Omental fat pad (tissue), 3 donors: ENCODE measurements at regions not wholly inside any gene's neighbourhood (a gene's known extent, or its start where the extent isn't known, plus 50 kb on each side); places are given as distances from the start of the nearest gene placed in this dataset.

Source experiments
- ATAC-seq: fragments of 150-250 bp; one replicate; pipeline ENCODE4 v1.9.1; 2016; ENCODE audit warnings: mild to moderate bottlenecking, moderate library complexity; ENCODE audit not compliant: low FRiP score
- DNase-seq: peaks from one replicate; pipeline ENCODE4 v3.0.0-alpha.2; 2019; ENCODE audit warnings: low spot score
- TF ChIP-seq, protein P1 (sequence below), 3 donors: fragments of 450-650 bp; IDR thresholded peaks; one replicate each; pipeline ENCODE4 v1.5.1; 2016 to 2017; ENCODE audit warnings: antibody characterized with exemption in 3 of 3, mild to moderate bottlenecking in 3 of 3, moderate library complexity in 2 of 3

DNA sequence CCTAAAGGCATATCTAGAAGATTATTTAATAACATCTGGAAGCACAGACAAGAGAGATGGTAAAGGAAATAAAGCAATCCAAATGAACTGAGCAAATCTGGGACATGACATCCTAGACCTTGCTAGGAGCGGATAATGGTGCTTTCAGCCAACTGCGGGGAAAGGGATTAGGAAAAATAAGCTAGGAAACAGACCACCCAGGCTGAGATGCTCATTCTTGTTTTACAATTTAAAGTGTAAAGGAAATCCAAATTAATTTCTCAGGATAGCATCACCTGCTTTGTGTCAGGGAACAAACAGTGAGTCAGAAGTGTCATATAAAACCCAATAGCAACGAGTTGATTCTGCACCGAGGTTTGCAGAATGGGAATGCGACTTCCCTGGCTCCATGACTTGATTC is 112.5 kb upstream of the CXCR4 start:
- DNase-seq (no peak), ATAC-seq (no peak)
- TF ChIP-seq, protein P1, sequence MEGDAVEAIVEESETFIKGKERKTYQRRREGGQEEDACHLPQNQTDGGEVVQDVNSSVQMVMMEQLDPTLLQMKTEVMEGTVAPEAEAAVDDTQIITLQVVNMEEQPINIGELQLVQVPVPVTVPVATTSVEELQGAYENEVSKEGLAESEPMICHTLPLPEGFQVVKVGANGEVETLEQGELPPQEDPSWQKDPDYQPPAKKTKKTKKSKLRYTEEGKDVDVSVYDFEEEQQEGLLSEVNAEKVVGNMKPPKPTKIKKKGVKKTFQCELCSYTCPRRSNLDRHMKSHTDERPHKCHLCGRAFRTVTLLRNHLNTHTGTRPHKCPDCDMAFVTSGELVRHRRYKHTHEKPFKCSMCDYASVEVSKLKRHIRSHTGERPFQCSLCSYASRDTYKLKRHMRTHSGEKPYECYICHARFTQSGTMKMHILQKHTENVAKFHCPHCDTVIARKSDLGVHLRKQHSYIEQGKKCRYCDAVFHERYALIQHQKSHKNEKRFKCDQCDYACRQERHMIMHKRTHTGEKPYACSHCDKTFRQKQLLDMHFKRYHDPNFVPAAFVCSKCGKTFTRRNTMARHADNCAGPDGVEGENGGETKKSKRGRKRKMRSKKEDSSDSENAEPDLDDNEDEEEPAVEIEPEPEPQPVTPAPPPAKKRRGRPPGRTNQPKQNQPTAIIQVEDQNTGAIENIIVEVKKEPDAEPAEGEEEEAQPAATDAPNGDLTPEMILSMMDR (IDR thresholded peaks at IDR 0.05), result no peak

DNA sequence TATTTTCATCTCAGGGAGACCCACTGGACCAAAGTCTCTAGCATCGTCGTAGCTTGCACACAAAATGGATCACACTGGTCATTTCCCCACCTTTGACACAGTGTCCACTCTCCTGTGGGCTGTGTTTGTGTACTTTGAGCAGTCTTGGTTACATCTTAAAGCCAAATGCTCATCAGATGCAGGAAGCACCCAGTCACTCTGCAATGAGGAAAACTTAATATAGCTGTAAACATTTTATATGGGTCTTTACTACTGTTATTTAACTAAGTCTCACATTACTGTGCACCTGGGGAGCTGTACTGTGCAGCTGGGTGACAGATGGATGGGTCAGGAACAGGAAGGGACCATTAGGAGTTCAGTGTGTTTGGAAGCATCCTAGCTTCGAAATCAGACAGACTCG is 109.0 kb upstream of the CXCR4 start:
- DNase-seq, result no peak
- no peak for ATAC-seq
- TF ChIP-seq, protein P1 (IDR thresholded peaks at IDR 0.05), result no peak

DNA sequence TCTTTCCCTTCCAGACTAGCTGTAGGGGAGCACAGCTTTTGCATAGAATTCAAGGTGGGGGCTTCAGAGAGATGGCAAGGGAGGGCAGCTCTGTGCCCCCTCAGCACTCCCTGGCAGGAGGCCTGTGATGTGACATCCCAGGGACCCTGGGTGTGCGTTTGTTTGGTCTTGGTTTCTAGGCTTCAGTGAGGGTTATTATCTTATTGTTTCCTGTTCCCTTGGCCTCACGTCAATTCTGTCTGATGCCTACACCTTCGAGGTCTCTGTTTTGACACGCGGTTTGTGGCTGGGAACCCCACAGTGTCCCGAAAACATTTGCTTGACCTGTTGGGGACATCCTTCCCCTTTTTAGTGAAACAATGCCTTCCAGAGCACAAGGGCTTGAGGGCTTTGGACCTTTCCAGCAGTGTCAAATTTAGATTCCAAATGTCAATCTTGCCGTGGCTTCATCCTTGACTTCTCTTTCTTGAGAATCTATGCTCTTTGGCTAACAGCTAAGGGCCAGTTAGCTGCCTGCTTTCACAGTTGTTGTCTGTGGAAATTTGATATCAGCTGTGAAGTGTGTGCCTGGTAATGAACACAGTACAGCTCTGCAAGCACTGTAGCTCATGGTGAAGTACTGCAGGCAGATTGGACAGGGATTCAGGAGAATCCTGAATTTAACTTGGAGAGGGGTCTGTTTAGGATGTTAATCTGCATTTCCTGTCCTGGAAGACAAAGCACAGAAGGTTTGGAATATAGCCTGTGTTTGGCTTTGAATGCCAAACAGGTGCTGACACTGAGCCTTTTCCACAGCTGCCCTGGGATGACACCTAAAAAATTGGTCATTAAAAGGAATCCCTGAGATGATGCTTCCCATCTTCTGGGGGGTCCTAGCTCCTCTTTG is 108.2 kb upstream of the CXCR4 start:
- no peak for DNase-seq
- ATAC-seq, result no peak

DNA sequence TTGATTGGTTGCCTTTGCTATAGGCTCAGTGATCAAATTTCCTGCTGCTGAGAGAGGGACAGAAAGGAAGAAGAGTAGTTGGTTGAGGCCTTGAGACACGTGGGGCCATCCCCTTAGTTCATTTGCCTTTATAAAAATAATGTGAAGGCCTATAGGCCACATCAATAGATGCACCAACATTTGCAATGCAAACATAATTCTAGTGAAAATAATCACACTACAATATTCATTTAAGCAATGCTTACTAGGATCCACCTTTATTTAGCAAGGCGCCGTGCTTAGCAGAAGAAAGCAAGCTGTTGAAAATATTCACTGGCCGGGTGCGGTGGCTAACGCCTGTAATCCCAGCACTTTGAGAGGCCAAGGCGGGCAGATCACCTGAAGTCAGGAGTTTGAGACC is 105.3 kb upstream of the CXCR4 start:
- DNase-seq, result no peak
- no peak for ATAC-seq
- TF ChIP-seq, protein P1 (IDR thresholded peaks at IDR 0.05), result no peak

More for the DNA sequence above, 108.2 kb upstream of the CXCR4 start:
- TF ChIP-seq, protein P1 (IDR thresholded peaks at IDR 0.05), result no peak

DNA sequence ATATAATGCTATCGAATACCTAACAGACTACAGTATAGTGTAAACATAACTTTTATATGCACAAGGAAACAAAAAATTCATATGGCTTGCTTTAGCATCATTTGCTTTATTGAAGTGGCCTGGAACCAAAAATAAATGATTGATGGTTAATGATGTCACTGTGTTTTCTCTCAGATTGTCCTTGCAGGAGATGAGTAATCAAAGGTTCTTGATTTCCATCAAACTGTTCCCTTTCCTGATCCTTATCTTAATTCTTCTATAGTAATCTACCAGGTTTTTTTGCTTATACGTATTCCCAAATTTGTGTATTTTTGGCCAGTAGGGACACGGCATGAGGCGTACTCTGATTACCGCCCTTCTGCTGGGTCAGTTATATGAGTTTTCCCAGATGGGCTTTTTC is 104.9 kb upstream of the CXCR4 start:
- DNase-seq, result no peak
- no peak for ATAC-seq
- TF ChIP-seq, protein P1 (IDR thresholded peaks at IDR 0.05), result no peak

DNA sequence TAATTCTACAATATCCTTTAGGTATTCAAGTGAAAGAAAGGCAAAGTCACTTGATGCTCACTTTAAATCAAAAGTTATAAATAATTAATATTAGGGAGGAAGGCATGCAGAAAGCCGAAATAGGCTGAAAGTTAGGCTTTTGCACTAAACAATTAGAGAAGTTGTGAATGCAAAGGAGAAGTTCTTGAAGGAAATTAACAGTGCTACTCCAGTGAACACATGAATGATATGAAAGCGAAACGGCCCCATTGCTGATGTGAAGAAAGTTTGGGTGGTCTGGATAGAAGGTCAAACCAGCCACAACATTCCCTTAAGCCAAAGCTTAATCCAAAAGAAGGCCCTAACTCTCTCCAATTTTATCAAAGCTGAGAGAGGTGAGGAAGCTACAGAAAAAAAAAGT is 103.1 kb upstream of the CXCR4 start:
- no peak for ATAC-seq
- no peak for DNase-seq
- TF ChIP-seq, protein P1 (IDR thresholded peaks at IDR 0.05), result no peak

DNA sequence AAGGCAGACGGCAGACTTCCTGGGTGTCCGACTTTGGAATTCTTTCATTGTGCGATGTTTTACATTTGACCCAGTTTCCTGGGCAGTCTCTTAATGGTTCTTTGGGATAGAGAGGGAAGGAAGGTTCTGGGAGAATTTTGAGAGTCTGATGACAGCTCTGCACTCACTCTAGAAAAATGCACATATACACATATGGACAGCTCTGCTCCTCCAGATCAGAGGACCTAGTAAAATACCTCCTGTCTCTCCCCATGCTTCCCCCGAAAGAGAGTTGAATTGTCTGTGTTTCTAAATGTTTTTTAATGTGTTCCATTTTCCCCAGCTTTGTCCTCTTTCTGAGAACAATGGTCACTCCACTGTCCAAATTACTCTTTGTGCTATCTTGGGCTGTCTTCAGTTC is 102.0 kb upstream of the CXCR4 start:
- TF ChIP-seq, protein P1 (IDR thresholded peaks at IDR 0.05), result no peak
- no peak for ATAC-seq
- no peak for DNase-seq
